Neural cell (in vitro differentiated cells): ENCODE measurements at regions not wholly inside any gene's neighbourhood (a gene's known extent, or its start where the extent isn't known, plus 50 kb on each side); places are given as distances from the start of the nearest gene placed in this dataset.

Experiments
- H2AFZ ChIP-seq: fragments of 200-600, 300-800 bp; sonication (generic), shearing (Covaris generic); 2 replicates; pipeline ENCODE4 v1.6.0; 2014; ENCODE audit warnings: low read depth, mild to moderate bottlenecking, antibody characterized with exemption, low read length, moderate library complexity
- H3F3A ChIP-seq: fragments of 200-600 bp; shearing (Covaris generic); 2 replicates; pipeline ENCODE4 v1.6.1; 2016; ENCODE audit warnings: mild to moderate bottlenecking, moderate library complexity, mixed read lengths, antibody characterized with exemption, low read length; ENCODE audit not compliant: insufficient read depth, poor library complexity, severe bottlenecking
- H3K27ac ChIP-seq: fragments of 200-600, 300-800 bp; sonication (generic), shearing (Covaris generic); 2 replicates; pipeline ENCODE4 v1.5.1; 2014; ENCODE audit warnings: mild to moderate bottlenecking, low read length, moderate library complexity
- H3K27me3 ChIP-seq: fragments of 300-800, 200-600 bp; sonication (generic), shearing (Covaris generic); 2 replicates; pipeline ENCODE4 v1.6.0; 2014; ENCODE audit warnings: mild to moderate bottlenecking, low read depth, low read length, moderate library complexity; ENCODE audit not compliant: insufficient read depth
- H3K36me3 ChIP-seq: fragments of 300-800, 200-600 bp; sonication (generic), shearing (Covaris generic); 2 replicates; pipeline ENCODE4 v1.5.1; 2014; ENCODE audit warnings: mild to moderate bottlenecking, antibody characterized with exemption, low read length, moderate library complexity; ENCODE audit not compliant: insufficient read depth
- H3K4me2 ChIP-seq: fragments of 300-800, 200-600 bp; sonication (generic), shearing (Covaris generic); 2 replicates; pipeline ENCODE4 v1.6.0; 2014; ENCODE audit warnings: mild to moderate bottlenecking, low read length
- H3K4me3 ChIP-seq: fragments of 300-800, 200-600 bp; sonication (generic), shearing (Covaris generic); 2 replicates; pipeline ENCODE4 v1.5.1; 2014; ENCODE audit warnings: mild to moderate bottlenecking, low read length, moderate library complexity
- H3K79me2 ChIP-seq: fragments of 200-600 bp; shearing (Covaris generic); replicated peaks from 2 replicates; pipeline ENCODE4 v1.6.0; 2014; ENCODE audit warnings: mild to moderate bottlenecking, low read length, moderate library complexity; ENCODE audit not compliant: insufficient read depth
- H3K9ac ChIP-seq: fragments of 300-800, 200-600 bp; sonication (generic), shearing (Covaris generic); 2 replicates; pipeline ENCODE4 v1.6.1; 2016; ENCODE audit warnings: mild to moderate bottlenecking, low read length, mixed read lengths
- H3K9me2 ChIP-seq: fragments of 200-600 bp; shearing (Covaris generic); 2 replicates; pipeline ENCODE4 v1.6.1; 2016; ENCODE audit warnings: mild to moderate bottlenecking, low read length, mixed read lengths; ENCODE audit not compliant: insufficient read depth
- H3K9me3 ChIP-seq: fragments of 200-600, 300-800 bp; sonication (generic), shearing (Covaris generic); 2 replicates; pipeline ENCODE4 v1.6.1; 2016; ENCODE audit warnings: mild to moderate bottlenecking, mixed run types, low read length, moderate library complexity, mixed read lengths
- H4K20me1 ChIP-seq: fragments of 200-600 bp; shearing (Covaris generic); 2 replicates; pipeline ENCODE4 v1.6.1; 2016; ENCODE audit warnings: mild to moderate bottlenecking, mixed run types; ENCODE audit not compliant: insufficient read depth
- EP300 ChIP-seq: fragments of 450-650 bp; conservative IDR thresholded peaks from 2 replicates; pipeline ENCODE4 v1.6.1; 2014; ENCODE audit warnings: antibody characterized with exemption, mild to moderate bottlenecking, moderate library complexity; ENCODE audit not compliant: poor library complexity, severe bottlenecking
- EZH2 ChIP-seq: fragments of 200-600, 300-800 bp; shearing (Covaris generic), sonication (generic); IDR thresholded peaks from 2 replicates; pipeline ENCODE4 v1.6.1; 2014; ENCODE audit warnings: antibody characterized with exemption, low read length, borderline replicate concordance, mild to moderate bottlenecking; ENCODE audit not compliant: insufficient read depth, poor library complexity, severe bottlenecking
- MXI1 ChIP-seq: fragments of 450-650 bp; conservative IDR thresholded peaks from 2 replicates; pipeline ENCODE4 v1.6.1; 2014; ENCODE audit warnings: antibody characterized with exemption, mild to moderate bottlenecking; ENCODE audit not compliant: poor library complexity, severe bottlenecking
- POLR2AphosphoS5 ChIP-seq: IDR thresholded peaks from 2 replicates; pipeline ENCODE4 v1.6.1; 2012
- RAD21 ChIP-seq: fragments of 450-650 bp; conservative IDR thresholded peaks from 2 replicates; pipeline ENCODE4 v1.6.1; 2014; ENCODE audit warnings: antibody characterized with exemption, mild to moderate bottlenecking, moderate library complexity
- REST ChIP-seq: IDR thresholded peaks from 2 replicates; pipeline ENCODE4 v1.6.1; 2012; ENCODE audit warnings: borderline replicate concordance
- SMC3 ChIP-seq: fragments of 450-650 bp; conservative IDR thresholded peaks from 2 replicates; pipeline ENCODE4 v1.6.1; 2014; ENCODE audit warnings: antibody characterized with exemption, mild to moderate bottlenecking, moderate library complexity; ENCODE audit not compliant: poor library complexity
- TAF1 ChIP-seq: IDR thresholded peaks from 2 replicates; pipeline ENCODE4 v1.6.1; 2012; ENCODE audit warnings: low read depth
- TF ChIP-seq, protein P1 (sequence below): fragments of 450-650 bp; IDR thresholded peaks from 2 replicates; pipeline ENCODE4 v1.5.1; 2014; ENCODE audit warnings: antibody characterized with exemption, mild to moderate bottlenecking, moderate library complexity; ENCODE audit not compliant: poor library complexity, severe bottlenecking

GRCh38 chr5:68134669-68135313 is 80.8 kb upstream of the PIK3R1 start:
- Histone ChIP-seq H3K9me2 (no peaks in the 10 kb centered on the region), H3K9ac (no peak overlapping the region), H3K4me2 (no peak overlapping the region), H3K27me3 (no peaks in the 10 kb centered on the region), H3K27ac (no peak overlapping the region), H4K20me1 (no peaks in the 10 kb centered on the region), H3K9me3 (no peaks in the 10 kb centered on the region), H3K4me3 (no peak overlapping the region), H3K36me3 (no peaks in the 10 kb centered on the region), H3F3A (no peaks in the 10 kb centered on the region), H3K79me2 (no peaks in the 10 kb centered on the region), H2AFZ (no peak overlapping the region)
- no peak for TF ChIP-seq EP300
- TF ChIP-seq EZH2, result no peak
- TF ChIP-seq, protein P1, sequence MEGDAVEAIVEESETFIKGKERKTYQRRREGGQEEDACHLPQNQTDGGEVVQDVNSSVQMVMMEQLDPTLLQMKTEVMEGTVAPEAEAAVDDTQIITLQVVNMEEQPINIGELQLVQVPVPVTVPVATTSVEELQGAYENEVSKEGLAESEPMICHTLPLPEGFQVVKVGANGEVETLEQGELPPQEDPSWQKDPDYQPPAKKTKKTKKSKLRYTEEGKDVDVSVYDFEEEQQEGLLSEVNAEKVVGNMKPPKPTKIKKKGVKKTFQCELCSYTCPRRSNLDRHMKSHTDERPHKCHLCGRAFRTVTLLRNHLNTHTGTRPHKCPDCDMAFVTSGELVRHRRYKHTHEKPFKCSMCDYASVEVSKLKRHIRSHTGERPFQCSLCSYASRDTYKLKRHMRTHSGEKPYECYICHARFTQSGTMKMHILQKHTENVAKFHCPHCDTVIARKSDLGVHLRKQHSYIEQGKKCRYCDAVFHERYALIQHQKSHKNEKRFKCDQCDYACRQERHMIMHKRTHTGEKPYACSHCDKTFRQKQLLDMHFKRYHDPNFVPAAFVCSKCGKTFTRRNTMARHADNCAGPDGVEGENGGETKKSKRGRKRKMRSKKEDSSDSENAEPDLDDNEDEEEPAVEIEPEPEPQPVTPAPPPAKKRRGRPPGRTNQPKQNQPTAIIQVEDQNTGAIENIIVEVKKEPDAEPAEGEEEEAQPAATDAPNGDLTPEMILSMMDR, result no peak
- no peak for TF ChIP-seq SMC3
- TF ChIP-seq TAF1, result no peak
- TF ChIP-seq MXI1, result no peak
- TF ChIP-seq RAD21, result no peak
- no peak for TF ChIP-seq REST
- no peak for TF ChIP-seq POLR2AphosphoS5

- H2AFZ ChIP-seq, result no peak overlapping the region
These were observed 81.4 kb upstream of the PIK3R1 start for GRCh38 chr5:68134033-68134668.

More at GRCh38 chr5:68134033-68134668, 81.4 kb upstream of the PIK3R1 start:
- Histone ChIP-seq H3K9me3 (no peaks in the 10 kb centered on the region), H3K4me2 (no peak overlapping the region), H3K9ac (no peak overlapping the region), H3F3A (no peaks in the 10 kb centered on the region), H3K27ac (no peak overlapping the region), H4K20me1 (no peaks in the 10 kb centered on the region), H3K36me3 (no peaks in the 10 kb centered on the region), H3K9me2 (no peaks in the 10 kb centered on the region), H3K27me3 (no peaks in the 10 kb centered on the region), H3K4me3 (no peak overlapping the region), H3K79me2 (no peaks in the 10 kb centered on the region)
- TF ChIP-seq MXI1 (no peak), SMC3 (no peak), EZH2 (no peak), REST (no peak), TAF1 (no peak), RAD21 (no peak), POLR2AphosphoS5 (no peak), EP300 (no peak)
- TF ChIP-seq, protein P1, result no peak
